ENCODE measurements at regions not wholly inside any gene's neighbourhood (a gene's known extent, or its start where the extent isn't known, plus 50 kb on each side); places are given as distances from the start of the nearest gene placed in this dataset.

- TF ChIP-seq CTCF (IDR thresholded peaks at IDR 0.05) (no peak), POLR2A (IDR thresholded peaks at IDR 0.05) (no peak)
Observed at GRCh38 chr7:125278318-125278717, 348.7 kb upstream of the POT1 start.
